NCI-H82 (cell line): ENCODE measurements at regions not wholly inside any gene's neighbourhood (a gene's known extent, or its start where the extent isn't known, plus 50 kb on each side); places are given as distances from the start of the nearest gene placed in this dataset.
"Not testable (repeated sequence)": the region's sequence is repeated elsewhere in the genome, so short reads cannot be mapped to it uniquely, and the experiment has no call there.

ENCODE experiments used
- DNase-seq: peaks from one replicate; lab custom pipeline; 2025; lab: John Stamatoyannopoulos, UW

DNA sequence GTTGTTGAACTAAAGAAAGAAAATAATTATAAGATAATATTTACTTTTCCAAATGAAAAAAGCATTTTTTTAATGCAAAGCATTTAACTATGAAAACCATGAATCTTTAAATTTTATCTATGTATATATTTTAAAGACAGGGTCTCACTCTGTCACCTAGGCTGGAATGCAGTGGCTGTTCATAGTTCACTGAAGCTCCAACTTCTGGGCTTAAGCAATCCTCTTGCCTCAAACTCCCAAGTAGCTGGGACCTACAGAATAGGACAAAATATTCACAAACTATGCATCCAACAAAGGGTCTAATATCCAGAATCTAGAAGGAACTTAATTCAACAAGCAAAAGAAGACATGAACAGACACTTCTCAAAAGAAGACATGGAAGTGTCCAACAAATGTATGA lies 55.9 kb upstream of the ALB start:
- DNase-seq = no peak

DNA sequence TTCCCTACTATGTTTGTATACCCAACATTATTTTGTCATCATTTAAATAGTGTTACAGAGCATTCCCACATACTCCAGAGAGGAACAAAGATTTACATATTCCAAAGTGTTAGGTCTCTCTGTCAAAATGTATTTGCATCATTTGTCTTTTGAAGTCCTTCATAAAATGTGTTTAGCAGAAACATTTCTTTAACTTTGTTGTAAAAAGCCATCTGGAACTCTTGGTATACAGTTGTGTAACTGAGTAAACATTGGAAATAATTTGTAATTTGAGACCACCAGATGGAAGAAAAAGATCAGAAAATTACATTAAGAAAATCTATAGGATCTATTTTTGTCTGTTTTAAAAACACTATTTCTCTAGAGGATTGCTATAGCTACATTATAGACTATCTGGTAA lies 56.6 kb upstream of the ALB start:
- DNase-seq = no peak

GRCh38 chr4:73345399-73345975 lies 58.6 kb upstream of the ALB start:
- DNase-seq = peak; percentile 1

DNA sequence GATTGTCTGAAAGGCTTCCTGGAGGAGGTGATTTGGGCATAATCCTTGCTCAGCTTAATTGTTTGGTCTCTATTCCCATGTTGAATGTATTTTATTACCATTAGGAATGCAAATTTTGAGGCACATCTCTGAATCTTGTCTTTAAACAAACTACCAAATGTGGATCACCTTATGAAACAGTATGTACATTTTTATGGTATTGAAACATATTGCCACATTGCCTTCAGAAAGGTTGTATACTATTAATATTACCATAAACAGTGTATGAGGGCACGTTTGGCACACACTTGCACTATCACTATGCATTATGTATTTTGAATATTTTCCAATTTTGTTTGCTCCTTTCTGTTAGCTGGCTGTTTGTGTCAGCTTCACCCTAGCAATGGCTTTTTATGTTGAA lies 60.0 kb upstream of the ALB start:
- no peak for DNase-seq

DNA sequence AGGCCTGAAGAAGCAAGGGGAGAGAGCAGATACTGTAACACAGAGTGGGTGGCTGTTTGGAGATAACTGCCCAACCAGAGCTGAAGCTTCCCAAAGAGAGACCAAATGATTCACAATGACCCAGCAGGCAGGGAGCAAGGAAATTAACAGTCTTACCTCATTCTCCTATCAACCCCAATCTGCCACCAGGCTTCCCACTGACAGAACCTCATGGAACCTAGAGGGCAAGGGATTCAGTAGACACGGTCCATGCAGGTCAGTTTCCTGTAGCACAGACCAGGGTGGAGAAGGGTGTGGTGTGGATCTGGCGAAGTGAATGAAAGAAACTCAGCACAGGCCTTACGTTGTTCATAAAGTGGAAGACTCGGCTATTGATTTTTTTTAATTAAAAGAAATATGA lies 60.7 kb upstream of the ALB start:
- no peak for DNase-seq

GRCh38 chr4:73341454-73341853 lies 62.6 kb upstream of the ALB start:
- peak; percentile 76 for DNase-seq

- no peak for DNase-seq
Observed at GRCh38 chr4:73340917-73341316, 63.2 kb upstream of the ALB start.

DNA sequence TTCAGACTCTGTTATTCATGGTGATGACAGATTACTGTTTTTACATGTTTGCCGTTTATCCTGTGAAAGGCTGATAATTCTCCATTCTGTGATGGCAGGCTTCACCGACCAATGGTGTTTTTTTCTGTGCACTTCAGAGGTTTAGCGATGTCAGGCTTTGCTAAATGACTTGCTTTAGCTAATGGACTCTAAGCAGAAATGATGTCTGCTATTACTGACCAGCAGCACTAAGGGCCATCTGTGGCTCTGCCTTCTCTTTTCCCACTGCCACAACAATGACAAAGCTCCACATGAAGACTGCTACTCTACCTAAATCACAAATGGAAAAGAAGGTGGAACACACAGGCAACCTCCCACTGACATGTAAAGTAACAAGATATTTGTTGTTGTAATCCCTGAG lies 68.4 kb upstream of the ALB start:
- peak; percentile 14 for DNase-seq

DNA sequence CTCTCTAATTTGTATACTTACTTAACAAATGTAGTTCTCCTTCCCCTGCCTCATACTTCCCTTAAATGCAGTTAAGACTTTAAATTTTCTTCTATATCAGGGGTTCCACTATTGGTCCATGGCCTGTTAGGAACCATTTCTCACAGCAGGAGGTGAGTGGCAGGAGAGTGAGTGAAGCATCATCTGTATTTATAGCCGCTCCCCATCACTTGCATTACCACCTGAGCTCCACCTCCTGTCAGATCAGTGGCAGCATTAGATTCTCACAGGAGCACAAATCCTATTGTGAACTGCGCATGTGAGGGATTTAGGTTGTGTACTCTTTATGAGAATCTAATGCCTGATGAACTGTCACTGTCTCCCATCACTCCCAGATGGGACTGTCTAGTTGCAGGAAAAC lies 72.1 kb upstream of the ALB start:
- DNase-seq = peak; percentile 67

DNA sequence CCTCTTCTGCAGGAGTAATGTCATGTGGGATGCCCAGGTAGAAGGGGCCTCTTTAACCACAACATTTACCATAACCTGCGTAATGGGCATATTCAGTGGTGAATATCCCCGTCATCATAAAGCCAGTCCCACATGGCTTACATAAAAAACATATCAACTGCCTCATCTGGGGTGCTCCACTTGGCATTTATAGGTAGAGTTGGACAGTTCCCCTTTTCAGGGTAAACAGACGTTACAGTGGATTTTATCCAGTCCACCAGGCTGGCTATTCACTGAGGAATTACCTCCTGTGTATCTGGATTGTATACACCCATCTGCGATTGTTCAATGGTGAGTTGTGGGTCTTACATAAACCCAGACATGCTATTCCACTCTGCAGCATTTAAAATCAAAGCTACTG lies 70.7 kb upstream of the ANKRD17 start:
- DNase-seq = no peak

DNA sequence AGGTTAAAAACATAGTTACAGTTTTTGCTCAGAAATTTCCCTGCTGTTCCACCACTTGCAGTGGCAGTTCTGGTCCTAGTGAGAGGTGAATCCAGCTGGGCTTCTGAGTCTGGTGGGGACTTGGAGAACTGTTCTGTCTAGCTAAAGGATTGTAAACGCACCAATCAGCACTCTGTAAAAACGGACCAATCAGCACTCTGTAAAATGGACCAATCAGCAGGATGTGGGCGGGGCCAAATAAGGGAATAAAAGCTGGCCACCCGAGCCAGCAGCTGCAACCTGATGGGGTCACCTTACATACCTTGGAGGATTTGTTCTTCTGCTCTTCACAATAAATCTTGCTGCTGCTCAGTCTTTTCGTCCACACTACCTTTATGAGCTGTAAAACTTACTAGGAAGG lies 67.2 kb upstream of the ANKRD17 start:
- DNase-seq = not testable (repeated sequence)

GRCh38 chr4:73317092-73317491 lies 58.5 kb upstream of the ANKRD17 start:
- no peak for DNase-seq

DNA sequence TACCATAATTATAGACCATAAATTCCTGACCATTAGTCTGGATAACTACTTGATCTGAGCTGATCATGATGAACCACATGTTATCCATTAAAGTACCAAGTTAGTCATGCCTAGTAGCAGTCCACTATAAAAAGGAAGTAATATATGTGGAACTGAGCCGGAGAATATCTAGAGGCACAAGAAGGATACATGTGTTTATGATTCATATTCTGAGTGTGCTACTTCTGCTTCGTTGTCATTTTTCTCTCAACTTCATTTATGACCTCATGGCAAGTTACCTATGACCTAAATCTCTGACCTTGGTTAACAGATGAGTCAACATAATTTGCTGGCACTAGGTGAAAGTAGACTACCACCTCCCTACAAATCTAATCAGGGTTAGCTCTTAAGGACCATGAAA lies 56.5 kb upstream of the ANKRD17 start:
- DNase-seq = no peak

DNA sequence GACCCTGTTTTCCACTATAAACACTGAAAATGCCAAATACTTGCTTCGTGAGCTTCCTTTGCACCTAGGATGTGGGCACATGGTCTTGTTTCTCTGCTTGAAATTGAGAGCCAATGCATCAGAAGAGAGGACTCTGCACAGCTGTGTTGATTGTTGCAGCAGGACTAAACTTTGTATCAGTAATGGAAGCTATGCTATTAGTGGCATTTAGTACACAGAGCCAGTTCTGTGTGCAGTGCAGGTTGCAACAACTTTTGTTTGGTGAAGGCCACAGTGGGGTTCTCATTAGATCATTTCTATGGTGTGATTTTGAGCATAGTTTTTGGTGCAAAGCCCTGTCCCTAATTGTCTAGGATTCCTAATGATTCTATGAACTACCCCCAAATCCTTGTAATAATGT lies 54.4 kb upstream of the ANKRD17 start:
- no peak for DNase-seq

- peak; percentile 12 for DNase-seq
Observed at GRCh38 chr4:73311428-73311827, 52.8 kb upstream of the ANKRD17 start.

DNA sequence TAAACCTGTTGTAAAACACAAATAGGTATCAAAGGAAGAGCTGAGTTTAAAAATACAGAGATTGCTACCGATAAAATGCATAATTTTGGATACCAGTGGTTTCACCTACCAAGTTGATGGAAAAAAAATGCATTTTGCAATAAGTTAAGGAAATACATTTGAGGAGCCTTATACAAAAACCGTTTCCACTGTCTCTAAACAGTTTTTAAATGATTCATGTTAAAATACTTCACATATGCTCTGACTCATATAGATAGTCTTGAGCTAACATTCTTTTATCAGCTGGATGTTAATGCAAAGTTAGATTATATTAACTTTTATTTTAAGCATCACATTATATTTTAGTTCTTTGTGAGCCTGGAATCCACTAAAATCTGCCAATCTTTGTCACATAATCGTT lies 50.6 kb upstream of the ANKRD17 start:
- no peak for DNase-seq
